Esophagus squamous epithelium (tissue), 5 donors: ENCODE measurements at regions not wholly inside any gene's neighbourhood (a gene's known extent, or its start where the extent isn't known, plus 50 kb on each side); places are given as distances from the start of the nearest gene placed in this dataset.

ENCODE experiments used
- DNase-seq: peaks from one replicate; lab custom pipeline; 2025; lab: John Stamatoyannopoulos, UW
- H3K27ac ChIP-seq, 4 donors: fragments of 200-600 bp; sonication (generic); one replicate each; pipeline ENCODE4 v1.5.1; 2016 to 2019; ENCODE audit warnings: mild to moderate bottlenecking in 1 of 4
- H3K27me3 ChIP-seq, 4 donors: fragments of 200-600 bp; sonication (generic); 1 replicate in 3 of 4; 2 replicates in 1 of 4; pipeline versions ENCODE4 v1.5.1 to v1.6.0; 2017 to 2021; ENCODE audit warnings: antibody characterized with exemption in 1 of 4
- H3K36me3 ChIP-seq, 3 donors: fragments of 200-600 bp; sonication (generic); one replicate each; pipeline ENCODE4 v1.5.1; 2016 to 2019
- H3K4me1 ChIP-seq, 3 donors: fragments of 200-600 bp; sonication (generic); one replicate each; pipeline ENCODE4 v1.5.1; 2017 to 2019
- H3K4me3 ChIP-seq, 4 donors: fragments of 200-600 bp; sonication (generic); 1 replicate in 3 of 4; 2 replicates in 1 of 4; pipeline ENCODE4 v1.5.1; 2016 to 2019; ENCODE audit warnings: mild to moderate bottlenecking in 2 of 4, moderate library complexity in 1 of 4
- H3K9me3 ChIP-seq, 3 donors: fragments of 200-600 bp; sonication (generic); one replicate each; pipeline ENCODE4 v1.5.1; 2016 to 2019
- CTCF ChIP-seq, 6 experiments: fragments of 450-650 bp in 4 of 6; fragments of 200-600 bp in 2 of 6; sonication (generic) in 2 of 6; IDR thresholded peaks; one replicate each; pipeline ENCODE4 v1.5.1; 2016 to 2019; ENCODE audit warnings: antibody characterized with exemption in 6 of 6, mild to moderate bottlenecking in 4 of 6, moderate library complexity in 4 of 6
- POLR2A ChIP-seq, 4 donors: fragments of 450-650 bp; IDR thresholded peaks; one replicate each; pipeline ENCODE4 v1.6.1; 2017; ENCODE audit warnings: antibody characterized with exemption in 4 of 4, mild to moderate bottlenecking in 4 of 4, moderate library complexity in 3 of 4
- WGBS, 2 donors: methylation state at CpG; one replicate each; pipeline ENCODE4 v1.1.5; 2018; 5-methylcytosine and 5-hydroxymethylcytosine counted together
- intact Hi-C: fragments of 100-400 bp; cut with DNase I; formaldehyde crosslinking; loops from one replicate; pipeline ENCODE4 v1.15.0; 2022
- donor health status: DM: yes; HTN: yes; CAD: no.

DNA sequence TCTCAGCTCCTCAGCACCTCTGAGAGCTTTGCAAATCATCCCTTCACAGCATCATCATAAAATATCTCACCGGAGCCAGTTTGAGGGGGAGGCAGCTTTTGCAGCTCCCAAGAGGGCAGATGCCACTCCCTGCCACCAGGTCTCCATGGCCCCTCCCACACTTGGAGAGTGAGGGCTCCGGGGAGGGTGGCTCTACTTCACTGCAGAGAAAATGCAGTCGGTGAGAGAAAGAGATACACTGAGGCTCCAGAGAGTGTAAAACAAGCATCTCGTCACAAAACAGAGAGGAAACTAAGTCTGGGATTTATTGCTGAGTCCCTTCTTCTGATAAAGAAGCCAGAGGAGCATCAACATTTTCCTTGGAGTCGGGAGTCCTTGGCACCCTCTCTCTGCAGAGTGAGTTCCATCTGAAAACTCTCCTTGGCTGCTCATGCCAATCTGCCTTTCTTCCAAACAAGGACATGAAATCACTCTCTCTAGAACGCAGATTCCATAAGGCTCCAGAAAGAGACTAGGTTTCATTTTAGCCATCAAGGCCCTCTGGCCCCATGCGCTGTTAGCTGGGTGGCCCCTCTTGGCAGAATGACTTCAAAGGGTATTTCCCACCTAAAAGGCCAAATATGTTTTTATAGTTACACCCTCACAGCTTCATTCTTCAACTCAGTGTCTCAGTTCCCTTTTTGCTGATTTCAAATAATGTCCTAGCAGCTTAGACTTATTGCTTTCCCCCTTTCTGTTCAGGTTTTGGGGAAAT, 70.6 kb upstream of the F13A1 start:
- DNase-seq: no peak
- Histone ChIP-seq H3K4me1 (no peaks in the 10 kb centered on the region), H3K9me3 (no peaks in the 10 kb centered on the region), H3K36me3 (no peaks in the 10 kb centered on the region), H3K27ac (no peak overlapping the region), H3K27me3 (peaks cover 0 to 17% (median 0%) of the 10 kb centered on the region in 4 donors), H3K4me3 (no peak overlapping the region)
- WGBS, 2 donors: 54 to 83% methylated on average over 4 to 7 of the region's 7 CpGs
- TF ChIP-seq POLR2A (IDR thresholded peaks at IDR 0.05) (no peak), CTCF (IDR thresholded peaks at IDR 0.05) (no peak)
- intact Hi-C loops: no loop called here

DNA sequence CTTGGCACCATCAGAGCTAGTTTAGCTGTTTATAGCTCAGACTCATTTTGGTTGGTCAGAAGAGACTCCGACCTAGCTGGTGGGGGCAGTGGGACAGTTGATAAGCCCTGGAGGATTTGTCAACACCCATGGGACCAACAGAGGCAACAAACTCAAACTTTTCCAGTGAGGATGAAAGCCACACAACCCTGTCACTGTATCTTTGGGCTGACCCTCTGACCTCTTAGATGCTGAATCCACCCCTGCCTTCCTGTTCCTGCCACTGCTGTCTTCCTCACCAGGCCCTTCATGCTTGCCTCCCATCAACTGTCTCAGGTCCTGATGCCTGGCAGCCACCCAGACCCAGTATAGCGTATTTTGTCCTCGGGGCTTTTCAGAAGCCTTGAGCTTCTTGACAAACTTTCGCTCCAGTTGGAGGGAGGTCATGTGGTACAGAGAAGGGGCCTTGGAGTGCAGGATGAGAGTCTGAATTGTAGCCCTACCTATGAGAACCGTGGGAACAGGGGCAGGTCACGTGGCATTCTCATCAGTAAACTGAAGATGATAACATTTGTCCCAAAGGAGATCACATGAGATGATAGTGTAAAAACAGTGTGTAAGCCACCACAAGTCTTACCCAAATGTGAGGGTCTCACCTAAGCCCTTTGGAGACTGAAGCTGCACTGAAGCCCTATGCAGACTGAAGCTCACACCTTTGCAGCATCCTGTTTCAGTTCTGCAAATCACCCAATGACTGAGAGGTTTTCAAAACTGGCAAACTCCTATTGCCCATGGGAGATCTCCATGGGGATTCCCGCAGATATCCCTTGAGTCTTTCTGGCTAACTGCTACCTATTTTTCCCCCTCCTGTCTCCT, 72.0 kb upstream of the F13A1 start:
- no peak for DNase-seq
- Histone ChIP-seq H3K9me3 (no peaks in the 10 kb centered on the region), H3K4me3 (no peak overlapping the region), H3K4me1 (no peaks in the 10 kb centered on the region), H3K27ac (no peak overlapping the region), H3K27me3 (peaks cover 0 to 17% (median 0%) of the 10 kb centered on the region in 4 donors), H3K36me3 (no peaks in the 10 kb centered on the region)
- 69 to 71% methylated on average over 3 to 6 of the region's 7 CpGs for WGBS, 2 donors
- no peak for TF ChIP-seq POLR2A (IDR thresholded peaks at IDR 0.05)
- TF ChIP-seq CTCF (IDR thresholded peaks at IDR 0.05): no peak
- intact Hi-C loops: no loop called here

DNA sequence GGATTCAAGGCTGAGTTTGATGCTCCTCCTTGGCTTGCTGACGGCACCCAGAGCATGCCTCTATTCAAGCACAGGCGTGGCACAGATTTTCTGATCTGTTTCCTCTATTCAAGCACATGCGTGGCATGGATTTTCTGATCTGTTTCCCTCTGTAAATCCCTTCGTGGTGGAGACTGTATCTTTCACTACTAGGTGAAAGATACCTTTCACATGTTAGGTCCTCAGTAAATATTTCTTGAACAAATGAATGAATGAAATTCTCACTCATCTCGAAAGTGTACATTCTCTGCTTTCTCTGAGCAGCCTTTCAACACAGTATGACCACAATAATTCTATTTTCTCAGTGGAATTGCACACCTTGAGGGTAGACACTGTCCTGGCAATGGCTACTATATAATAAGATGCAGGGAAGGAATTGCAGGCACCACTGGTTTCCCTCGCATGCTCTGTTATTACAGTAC, 72.6 kb upstream of the F13A1 start:
- no peak for DNase-seq
- 35 to 53% methylated on average over 6 of the region's 6 CpGs for WGBS, 2 donors
- no peaks in the 10 kb centered on the region for H3K4me1 ChIP-seq

GRCh38 chr6:6395581-6396197, 75.2 kb upstream of the F13A1 start:
- Histone ChIP-seq H3K27ac (no peak overlapping the region), H3K4me3 (no peak overlapping the region), H3K36me3 (no peaks in the 10 kb centered on the region), H3K27me3 (peaks cover 0 to 15% (median 0%) of the 10 kb centered on the region in 4 donors), H3K4me1 (no peaks in the 10 kb centered on the region), H3K9me3 (no peaks in the 10 kb centered on the region)
- DNase-seq: no peak
- intact Hi-C loops: no loop called here
- WGBS, 2 donors: 40 to 49% methylated on average over 5 of the region's 5 CpGs
- TF ChIP-seq CTCF (IDR thresholded peaks at IDR 0.05) (no peak), POLR2A (IDR thresholded peaks at IDR 0.05) (no peak)

More for the DNA sequence above, 72.6 kb upstream of the F13A1 start:
- Histone ChIP-seq H3K36me3 (no peaks in the 10 kb centered on the region), H3K27me3 (peaks cover 0 to 17% (median 0%) of the 10 kb centered on the region in 4 donors), H3K27ac (no peak overlapping the region), H3K4me3 (no peak overlapping the region), H3K9me3 (no peaks in the 10 kb centered on the region)
- intact Hi-C loops: no loop called here
- TF ChIP-seq POLR2A (IDR thresholded peaks at IDR 0.05): no peak
- TF ChIP-seq CTCF (IDR thresholded peaks at IDR 0.05): no peak
